HG03066 (cell line): ENCODE measurements at regions not wholly inside any gene's neighbourhood (a gene's known extent, or its start where the extent isn't known, plus 50 kb on each side); places are given as distances from the start of the nearest gene placed in this dataset.
"Not testable (repeated sequence)": the region's sequence is repeated elsewhere in the genome, so short reads cannot be mapped to it uniquely, and the experiment has no call there.

Source experiments
- ATAC-seq: cut with Tn5 transposase; IDR thresholded peaks from one replicate; pipeline ENCODE4 v1.9.1; 2021; ENCODE audit warnings: low read depth; ENCODE audit not compliant: unreplicated experiment

DNA sequence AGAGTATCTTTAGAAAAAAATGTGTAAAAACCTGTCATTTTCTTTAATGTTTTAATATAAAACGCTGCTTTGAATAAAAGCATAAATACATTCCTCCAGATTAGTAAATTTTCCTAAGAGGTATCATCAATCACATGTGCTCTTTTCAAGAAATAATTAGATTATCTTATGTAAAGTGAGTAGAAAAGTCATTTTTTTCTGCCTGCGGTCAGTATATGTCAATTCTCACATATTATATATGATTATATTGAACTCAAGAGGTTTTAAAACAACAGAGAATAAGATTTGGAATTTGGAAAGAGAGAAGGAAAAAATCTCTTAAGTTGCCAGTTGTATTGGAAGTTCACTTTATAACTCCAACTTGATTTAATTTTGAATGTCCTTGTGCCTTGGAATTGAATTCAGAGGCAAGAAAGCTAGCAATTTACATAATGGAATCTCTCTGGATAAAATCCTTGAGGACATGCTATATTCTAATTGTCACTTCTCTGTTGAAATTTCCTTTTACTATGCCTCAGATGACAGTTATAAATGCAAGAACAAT, 740.1 kb upstream of the SPRY2 start:
- ATAC-seq: no peak

DNA sequence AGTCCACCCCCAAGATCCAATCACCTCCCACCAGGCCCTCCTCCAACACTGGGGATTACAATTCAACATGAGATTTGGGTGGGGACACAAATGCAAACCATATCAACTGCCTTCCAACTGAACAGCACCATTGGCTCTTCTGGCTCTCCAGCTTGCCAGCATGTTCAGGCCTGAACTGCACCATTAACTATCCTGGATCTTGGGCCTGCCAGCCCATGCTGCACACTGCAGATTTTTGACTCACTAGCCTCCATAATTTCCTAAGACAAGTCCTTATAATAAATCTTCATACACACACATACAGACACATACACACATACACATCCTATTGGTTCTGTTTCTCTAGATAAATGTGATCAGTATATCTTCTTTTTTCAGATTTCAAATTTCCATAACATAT, 737.1 kb upstream of the SPRY2 start:
- no peak for ATAC-seq

DNA sequence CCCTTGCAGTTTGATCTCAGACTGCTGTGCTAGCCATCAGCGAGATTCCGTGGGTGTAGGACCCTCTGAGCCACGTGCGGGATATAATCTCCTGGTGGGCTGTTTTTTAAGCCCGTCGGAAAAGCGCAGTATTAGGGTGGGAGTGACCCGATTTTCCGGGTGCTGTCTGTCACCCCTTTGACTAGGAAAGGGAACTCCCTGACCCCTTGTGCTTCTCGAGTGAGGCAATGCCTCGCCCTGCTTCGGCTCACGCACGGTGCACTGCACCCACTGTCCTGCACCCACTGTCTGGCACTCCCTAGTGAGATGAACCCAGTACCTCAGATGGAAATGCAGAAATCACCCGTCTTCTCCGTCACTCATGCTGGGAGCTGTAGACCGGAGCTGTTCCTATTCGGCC, 728.9 kb upstream of the SPRY2 start:
- ATAC-seq: not testable (repeated sequence)

DNA sequence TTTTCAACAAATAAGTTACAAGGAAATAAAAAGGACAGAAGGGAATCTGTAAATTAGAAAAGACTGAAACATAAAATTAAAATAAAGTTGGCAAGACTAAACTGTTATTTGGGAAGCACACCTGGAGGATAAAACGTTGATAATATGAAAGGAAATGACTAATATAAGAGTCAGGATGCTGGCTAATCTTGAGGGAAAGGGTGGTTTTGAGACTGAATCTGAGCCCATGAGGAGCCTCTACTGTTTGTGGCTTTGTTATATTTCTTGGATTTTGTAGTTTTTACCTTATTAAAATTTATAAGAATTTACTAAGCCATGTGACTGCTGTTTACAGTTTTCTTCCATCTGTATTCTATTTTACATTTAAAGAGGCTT, 718.0 kb upstream of the SPRY2 start:
- no peak for ATAC-seq

DNA sequence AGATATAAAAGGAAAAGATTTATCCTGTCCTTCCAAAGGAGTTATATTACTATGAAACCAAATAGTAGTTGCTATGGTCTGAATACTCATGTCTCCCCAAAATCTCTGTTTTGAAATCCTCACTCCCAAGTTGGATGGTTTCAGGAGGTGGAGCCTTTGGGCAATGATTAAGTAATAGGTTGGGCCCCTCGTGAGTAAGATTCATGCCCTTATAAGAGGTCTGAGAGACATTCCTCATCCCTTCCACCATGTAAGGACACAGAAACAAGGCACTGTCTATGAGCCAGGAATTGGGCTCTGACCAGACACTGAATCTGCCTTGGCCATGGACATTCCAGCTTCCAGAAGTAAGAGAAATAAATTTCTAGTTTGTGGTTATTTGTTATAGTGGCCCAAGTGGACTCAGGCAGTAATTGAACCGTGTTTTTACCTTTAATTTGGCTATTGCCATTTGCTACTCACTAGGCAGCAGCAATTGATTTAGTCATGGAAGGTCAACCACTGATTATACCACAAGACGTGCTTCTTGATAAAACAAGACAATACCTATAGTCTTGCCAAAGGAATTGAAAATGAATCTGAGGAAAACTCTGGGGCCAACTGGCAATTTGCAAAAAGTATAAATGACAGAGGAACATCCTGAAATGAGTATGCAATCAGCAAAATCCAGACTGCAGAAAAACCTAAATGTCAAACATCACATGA, 717.4 kb upstream of the SPRY2 start:
- ATAC-seq: no peak

DNA sequence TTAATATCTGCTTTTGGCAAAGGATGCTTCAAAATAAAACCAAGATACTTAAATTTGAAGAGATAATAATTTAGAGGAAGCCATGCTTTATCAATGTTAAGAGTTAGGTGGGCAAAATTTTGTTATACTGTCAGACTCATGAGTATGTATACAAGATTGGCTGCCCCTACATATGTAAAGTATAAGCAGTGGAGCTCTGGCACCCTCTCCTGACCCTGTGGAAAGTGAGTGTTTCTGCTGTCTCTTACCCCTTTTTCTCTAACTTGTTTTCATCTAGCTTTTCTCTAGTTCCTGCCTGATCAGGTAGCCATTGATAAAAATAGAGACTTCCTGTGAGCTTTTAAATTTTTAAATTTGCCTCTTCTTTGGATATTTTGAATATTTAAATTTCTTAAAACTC, 710.9 kb upstream of the SPRY2 start:
- ATAC-seq: no peak

DNA sequence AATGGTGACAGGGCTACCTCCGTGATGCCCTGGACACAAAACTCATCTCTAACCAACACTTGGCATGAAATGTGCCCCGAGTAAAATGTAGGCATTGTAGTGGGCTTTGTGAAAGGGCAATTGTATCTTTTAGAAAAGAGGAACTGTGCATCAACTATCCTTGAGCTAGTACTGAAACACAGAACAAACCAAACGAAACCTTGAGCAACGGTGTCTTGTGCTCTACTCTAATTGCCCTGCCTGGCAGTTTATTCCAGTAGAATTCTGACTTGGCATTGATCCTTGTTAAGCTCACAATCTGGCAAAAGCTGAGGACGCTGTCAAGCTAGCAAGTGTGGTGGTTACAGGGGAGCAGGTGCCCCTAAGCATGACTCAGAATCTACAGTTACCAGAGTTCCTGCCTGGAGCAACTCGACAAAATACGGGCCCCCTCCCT, 707.1 kb upstream of the SPRY2 start:
- ATAC-seq: no peak

DNA sequence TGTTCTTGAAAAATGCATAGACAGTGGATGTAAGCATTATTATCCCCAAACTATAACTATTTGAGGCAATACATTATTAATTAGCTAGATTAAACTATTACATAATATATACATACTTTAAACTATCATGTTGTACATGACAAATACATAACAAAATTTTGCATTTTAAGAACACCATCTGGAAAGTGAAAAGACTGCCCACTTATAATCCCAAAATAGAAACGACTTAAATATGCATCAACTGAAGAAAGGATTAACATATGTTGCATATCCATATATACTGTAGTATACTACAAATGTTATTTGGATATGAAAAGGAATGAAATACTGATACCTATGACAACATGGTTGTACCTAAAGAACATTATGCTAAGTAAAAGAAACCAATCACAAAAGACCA, 700.8 kb upstream of the SPRY2 start:
- no peak for ATAC-seq

DNA sequence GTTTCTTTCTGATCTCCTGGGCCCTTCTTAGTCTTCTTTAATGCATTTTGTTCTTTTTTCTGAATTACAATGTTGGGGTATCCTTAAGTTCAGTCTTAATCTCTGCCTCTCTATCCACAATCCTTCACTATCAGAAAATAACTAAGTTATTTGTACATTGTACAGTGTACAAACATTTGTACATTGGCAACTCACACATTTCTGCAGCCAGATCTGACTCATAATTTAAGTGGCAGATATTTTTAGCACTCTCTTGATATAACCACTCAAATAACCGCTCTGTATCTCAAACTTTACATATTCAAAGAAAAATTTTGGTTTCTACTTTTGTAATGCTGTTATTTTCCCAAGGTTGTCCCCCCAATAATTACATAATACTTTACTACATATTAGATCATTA, 691.1 kb upstream of the SPRY2 start:
- ATAC-seq: no peak

DNA sequence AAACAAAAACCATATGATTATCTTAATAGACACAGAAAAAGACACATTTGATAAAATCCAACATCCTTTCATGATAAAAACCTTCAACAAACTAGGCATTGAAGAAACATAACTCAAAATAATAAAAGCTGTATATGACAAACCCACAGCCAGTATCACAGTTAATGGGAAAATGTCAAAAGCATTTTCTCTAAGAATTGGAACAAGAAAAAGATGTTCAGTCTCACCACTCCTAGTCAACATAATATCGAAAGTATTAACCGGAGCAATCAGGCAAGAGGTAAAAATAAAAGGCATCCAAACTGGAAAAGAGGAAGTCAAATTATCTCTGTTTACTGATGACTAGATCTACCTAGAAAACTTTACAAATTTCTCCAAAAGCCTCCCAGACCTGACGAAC, 684.2 kb upstream of the SPRY2 start:
- no peak for ATAC-seq

DNA sequence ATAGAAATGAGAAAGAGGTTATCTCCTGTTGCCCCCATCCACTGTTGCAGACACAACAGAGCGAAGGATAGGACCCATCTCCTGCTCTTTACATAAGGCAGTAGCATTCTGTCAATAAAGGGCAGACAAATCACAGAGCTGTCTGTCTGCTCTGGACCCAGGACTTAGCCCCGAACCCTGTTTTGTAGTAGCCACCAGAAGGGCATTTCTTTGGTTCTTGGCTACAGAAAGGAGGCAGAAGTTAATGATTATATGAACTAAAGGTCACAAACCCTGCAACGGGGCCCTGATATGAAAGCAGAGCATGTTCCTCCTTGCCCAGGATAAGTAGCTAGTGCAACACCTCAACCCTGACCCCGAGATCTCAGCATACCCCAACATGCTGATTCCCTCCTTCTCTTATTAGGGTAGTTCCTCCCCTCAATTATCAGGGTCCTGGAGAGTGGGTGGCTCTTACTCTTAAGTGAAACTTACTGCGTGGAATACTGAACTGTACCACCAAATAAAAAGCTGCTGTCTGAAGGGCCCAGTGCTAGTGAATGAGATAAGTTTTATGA, 680.4 kb upstream of the SPRY2 start:
- ATAC-seq: no peak

DNA sequence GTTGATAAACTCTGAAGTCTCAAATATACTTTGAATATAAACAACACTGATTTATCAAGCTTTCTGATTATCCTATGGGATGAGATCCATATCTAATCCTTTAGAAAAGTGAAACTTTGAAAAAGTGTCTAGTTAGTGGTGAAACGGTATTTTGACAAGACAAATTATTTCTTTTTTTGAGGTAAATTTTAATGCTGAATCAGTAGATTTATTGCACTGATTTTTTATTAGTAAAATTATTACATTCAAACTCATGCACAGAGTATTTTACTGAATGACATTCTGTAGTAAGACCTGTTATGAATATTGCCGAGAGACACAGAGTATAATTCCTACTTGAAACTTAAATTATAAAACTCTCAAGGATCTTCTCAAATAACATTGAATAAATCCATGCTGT, 679.1 kb upstream of the SPRY2 start:
- ATAC-seq: no peak

DNA sequence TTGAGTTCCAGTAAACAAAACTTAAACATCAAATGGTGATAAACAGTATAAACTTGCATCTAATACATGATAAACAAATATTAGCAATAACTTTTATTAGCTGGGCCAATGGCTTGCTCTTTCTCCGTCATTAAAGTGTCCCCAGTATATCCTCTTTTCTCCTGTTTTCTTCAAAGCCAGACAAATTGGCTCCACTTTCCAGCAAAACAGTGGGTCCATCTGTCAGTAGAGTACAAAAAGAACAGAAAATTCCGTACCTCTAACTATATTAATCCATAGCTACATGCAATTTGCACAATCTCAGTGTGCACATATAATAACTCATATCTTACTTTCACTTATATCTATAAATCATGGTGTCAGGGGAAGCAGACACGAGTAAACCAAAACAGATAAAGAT, 678.0 kb upstream of the SPRY2 start:
- ATAC-seq: no peak

DNA sequence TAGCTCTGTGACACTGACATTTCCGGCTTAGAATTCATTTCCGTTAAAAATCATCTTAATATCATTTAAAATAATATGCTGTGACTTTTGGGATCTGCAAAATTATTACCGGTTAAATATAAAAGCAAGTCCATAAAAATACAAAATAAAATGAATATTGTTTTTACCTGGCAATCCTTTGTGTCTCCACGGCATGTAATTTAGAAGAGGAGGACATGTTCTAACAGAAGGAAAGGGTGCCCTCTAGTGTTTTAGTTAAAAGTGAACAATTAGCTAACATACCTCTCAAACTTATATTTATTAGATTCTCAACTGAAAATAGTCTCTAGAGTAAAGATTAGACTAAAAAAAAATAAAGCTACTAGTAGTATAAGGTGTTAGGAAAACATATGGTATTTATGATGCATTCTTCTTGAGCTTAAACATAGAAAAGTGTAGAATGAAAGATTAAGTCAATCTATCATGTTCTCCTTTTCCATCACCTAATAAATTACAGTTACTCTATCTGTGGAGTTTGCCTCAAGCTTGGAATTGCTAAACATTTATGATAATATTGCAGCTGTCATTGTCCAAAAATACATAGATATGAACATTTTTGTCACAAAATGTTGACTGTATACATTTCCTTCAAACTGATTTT, 676.7 kb upstream of the SPRY2 start:
- peak; percentile 80 for ATAC-seq

DNA sequence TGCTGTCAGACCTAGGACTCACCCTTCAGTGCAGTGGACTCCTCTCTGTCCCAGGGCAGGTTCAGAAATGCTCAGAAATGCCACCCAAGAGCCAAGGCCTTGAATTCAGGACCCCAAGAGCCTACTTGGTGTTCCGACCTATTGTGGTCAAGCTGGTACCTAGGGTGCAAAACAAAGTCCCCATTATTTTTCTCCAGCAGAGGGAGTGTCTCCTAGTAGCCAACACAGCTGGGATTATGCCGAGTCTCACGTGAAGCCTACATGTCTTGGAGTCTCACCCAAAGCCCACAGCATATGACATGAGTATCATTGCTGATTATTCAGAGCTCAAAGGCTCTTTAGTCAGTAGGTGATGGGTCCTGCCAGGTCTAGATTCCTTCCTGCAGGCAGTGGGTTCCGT, 671.1 kb upstream of the SPRY2 start:
- ATAC-seq: no peak

DNA sequence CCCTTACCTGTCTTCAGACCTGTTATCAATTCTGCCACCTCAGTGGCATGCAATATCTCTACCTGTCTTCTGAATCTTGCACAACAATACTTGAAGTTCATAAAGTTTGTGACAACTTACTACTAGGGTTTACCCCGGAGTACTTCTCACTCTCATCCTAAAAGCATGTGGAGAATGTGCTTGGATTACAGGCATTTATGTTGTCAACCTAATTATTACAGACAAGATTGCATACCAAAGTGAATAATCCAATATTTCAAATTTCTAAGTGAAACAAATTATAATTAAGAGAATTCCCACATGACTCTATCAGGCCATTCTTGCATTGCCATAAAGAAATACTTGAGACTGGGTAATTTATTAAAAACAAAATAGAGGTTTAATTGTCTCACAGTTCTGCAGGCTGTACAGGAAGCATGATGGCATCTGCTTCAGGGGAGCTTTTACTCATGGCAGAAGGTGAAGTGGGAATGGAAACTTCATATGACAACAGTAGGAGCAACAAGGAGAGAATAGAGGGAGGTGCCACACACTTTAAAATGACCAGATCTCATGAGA, 661.0 kb upstream of the SPRY2 start:
- no peak for ATAC-seq

DNA sequence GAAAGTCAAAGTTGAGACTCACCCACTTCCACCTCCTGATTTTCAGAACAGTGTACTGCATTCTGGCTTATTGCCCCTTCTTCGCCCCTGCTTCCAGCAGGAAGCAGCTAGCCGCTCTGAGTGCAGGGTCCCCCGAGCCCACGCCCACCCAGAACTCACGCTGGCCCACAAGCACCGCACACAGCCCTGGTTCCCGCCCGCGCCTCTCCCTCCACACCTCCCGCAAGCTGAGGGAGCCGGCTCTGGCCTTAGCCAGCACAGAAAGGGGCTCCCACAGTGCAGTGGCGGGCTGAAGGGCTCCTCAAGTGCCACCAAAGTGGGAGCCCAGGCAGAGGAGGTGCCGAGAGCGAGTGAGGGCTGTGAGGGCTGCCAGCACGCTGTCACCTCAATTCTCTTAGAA, 657.7 kb upstream of the SPRY2 start:
- not testable (repeated sequence) for ATAC-seq

DNA sequence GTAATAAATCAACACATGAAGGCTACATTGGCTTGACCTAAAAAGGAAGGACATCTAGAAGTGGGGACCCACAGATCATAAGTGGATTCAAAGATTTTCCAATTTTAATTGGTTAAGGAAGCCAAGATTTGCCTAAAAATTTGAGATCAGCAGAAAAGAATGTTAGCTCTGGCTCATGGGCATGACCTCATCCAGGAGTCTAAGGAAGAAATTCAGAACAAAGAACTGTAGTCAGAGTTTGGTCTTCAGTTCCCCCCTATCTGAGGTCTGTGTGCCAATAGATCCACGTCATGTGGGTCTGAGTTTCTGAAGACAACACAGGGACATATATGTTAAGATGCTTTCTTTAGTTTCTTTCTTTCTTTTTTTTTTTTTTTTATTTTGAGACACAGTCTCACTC, 648.8 kb upstream of the SPRY2 start:
- ATAC-seq: no peak

DNA sequence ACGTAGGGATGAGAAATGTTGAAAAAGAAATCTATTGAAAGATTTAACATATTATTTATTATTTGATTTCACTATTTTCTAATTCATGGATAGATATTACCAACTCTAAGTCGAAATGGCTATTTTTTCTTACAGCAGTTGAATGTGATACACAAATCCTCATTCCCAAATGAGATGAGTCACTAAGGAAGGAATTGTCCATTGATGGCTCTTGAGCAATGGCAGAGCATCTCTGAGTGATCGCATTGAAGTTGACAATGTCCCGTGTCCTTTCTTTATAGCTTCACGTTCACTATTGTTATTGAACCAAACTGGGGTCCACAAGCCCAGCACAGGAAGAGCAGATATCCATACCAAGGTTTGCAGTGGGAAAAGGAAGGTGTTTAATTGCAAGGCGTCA, 648.3 kb upstream of the SPRY2 start:
- no peak for ATAC-seq

DNA sequence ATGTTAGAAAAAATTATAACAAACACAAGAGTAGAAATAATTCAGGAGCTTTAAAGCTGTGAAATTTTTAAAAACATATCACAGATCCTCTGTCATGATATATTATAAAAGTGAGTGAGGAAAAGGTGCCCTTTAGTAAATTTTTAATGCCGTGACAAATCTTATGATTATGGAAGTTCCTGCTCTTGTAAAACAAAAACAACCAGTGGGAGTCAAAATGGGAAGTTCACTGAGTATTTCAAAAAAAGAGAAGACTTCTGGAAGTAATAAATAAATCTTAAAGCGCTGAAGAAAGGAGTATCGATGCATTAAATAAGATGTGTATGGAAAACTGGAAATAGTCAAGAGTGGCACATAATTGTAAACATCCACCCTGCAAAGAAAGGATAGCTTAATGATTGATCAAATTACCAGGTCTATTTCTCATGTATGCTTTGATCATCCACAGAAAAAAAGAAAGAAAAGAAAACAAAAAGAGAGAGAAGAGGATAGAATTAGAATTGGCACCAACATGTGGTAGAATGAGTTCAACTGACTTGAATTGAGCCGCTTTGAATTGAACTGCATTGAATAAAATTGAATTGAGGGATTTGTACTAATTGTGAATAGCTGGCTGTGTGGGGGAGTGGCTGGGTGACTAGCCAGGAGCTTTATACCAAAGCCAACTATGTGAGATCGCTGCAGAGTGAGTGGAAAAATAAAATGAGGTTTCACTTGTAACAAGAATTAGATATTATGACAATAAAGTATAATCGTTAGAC, 647.6 kb upstream of the SPRY2 start:
- ATAC-seq: no peak

DNA sequence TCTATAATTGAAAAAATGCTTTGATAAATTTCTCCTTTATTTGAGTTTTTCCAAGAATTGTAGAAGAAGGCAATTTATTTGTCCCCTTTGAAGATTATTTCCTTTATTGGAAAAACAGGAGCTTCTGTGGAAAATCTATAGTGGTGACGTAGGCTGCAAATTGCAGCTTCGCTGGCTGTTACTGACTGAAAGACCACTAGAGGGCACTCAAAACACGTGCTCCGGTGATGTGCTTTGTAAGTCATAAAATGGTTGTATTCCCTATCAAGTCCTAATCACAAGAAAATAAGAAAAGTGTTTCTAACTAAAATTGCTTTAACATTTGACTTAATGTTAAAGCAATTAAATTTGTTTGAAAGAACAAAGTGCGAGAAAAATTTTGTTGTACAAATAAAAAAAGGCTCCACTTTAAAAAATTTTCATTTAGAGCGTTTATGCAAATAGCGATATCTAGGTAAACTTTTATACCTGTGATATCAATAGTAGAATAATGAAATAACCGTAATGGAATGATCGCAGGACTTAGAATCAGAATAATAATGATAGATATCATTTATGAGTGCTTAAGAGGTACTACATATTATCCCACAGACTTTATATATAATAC, 638.2 kb upstream of the SPRY2 start:
- peak; percentile 94 for ATAC-seq
